NCI-H2171 treated with DMSO at 0.1 percent for 48 hours (cell line): ENCODE measurements at regions not wholly inside any gene's neighbourhood (a gene's known extent, or its start where the extent isn't known, plus 50 kb on each side); places are given as distances from the start of the nearest gene placed in this dataset.
A peak's percentile ranks its signal among the peaks of the same experiment; 100 is the strongest.
"Not testable (repeated sequence)": the region's sequence is repeated elsewhere in the genome, so short reads cannot be mapped to it uniquely, and the experiment has no call there.

ENCODE experiments used
- DNase-seq: peaks from one replicate; lab custom pipeline; 2025; lab: John Stamatoyannopoulos, UW

- no peak for DNase-seq
Observed at GRCh38 chr15:79756365-79756764, 140.4 kb downstream of the MTHFS start.

DNA sequence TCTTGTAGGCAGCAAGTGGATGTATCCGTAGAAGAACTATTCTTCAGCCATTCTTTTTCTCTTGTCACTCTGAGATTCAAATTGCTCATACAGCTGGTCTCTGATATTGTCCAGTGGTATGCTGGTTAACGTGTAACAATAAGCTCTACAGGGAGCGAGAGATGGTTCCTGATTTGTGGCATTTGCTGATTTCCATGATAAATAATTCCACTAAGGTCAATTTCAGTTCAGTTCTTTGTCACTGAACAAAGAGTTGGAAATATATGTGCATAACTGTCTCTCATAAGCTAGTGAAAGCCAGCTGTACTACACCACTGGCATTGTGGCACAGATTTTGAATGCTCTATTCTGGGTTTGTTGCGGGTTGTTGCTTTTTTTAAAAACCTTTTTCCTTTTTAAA, 131.7 kb downstream of the MTHFS start:
- DNase-seq, result no peak

DNA sequence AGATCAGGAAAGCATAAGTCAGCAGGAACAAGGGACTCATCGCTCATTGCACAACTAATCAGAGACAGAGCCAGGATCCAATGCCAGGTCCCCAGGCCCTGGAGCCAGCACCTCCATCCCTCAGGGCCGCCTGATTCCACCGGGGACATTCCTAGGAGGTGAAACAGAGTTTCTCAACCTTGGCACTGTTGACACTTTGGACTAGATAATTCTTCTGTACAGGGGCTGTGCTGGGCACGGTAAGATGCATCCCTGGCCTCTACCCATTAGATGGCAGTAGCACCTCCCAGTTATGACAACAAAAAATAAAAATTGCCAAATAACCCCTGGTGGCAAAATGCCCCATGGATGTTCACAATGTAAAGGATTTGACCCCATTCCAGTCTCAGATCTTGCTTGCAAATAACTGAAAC, 127.7 kb downstream of the MTHFS start:
- DNase-seq, result no peak

DNA sequence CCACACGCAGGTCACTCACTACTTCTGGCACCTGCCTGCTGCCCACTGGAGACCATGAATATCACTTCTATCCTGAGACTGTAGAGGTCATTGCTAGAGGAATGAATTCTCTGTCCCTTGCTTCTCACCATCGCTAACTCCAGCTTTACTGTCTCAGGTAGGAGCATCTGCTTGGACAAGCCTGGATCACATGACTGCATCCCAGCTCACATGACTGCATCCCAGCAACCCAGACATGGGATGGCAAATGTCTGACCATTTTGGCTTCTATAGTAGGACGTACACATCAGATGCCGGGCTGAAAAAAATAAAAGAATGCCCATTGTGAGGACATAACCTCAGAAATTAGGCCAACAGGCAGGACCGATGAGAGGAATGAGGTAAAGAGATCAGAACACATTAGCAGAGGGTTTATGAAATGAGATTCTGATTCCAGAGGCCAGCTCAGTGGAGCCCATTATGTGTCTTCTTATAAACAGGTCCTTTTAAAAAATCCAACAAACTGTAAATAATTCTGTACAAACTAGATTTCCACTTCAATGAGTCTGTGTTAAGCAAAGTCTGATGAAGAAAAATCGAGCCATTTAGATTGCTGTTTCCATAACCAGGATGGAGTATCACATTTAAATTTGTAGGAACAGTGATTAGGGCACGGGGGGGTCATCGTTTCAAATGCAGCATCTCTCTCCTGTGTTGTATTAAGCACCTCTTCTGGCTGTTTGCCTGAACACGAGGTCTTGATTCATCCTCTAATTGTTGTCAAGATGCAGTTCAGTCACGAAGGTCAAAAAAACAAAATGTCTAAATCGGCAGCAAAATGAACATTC, 126.7 kb downstream of the MTHFS start:
- DNase-seq, result peak; percentile 1

DNA sequence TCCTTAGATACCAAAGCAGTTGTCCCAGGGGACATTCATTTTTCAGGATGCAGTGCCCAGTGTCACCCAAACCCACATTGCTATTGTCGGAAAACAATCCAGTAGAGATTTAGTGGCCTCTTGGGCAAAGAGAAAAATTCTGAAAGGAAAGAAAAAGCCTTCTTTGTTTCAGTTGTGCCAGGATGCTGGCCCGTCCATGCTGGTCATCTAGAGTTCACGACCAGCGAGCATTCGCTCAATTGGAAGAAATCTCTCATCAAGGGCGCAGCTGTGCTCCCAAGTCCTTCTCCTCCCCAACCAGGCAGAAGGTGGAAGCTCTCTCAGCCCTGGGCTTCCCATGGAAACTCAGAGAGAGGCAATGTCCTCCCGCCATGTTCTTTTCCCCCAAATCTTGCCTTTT, 123.7 kb downstream of the MTHFS start:
- no peak for DNase-seq

DNA sequence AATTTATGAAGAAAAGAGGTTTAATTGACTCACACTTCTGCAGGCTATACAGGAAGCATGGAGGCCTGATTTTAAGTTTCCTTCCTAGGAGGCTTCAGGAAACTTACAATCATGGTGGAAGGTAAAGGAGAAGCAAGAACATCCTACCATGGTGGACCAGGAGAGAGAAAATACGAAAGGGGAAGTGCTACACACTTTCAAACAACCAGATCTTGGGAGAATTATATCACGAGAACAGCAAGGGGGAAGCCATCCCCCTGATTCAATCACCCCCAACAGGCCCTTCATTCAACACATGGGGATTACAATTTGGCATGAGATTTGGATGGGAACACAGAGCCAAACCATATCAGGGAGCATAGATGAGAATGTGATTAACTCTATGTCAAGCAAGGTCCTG, 121.0 kb downstream of the MTHFS start:
- DNase-seq, result no peak

DNA sequence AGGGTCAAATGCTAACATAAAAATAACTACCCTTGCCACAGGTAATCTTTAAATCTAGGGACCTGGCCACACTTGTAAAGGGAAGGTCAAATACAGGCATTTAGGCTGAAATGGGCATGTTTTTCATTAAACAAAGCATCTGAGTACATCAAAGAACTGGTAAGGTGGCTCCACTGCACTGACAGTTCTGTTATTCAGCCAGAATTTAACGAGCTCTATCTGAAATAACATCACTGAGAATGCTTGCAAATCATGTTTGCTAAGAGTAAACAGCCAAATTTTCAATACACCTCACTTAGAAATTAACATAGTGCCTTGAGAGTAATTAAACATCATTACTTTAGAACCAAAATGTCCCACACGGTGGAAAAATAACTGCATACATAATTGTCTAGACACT, 118.9 kb downstream of the MTHFS start:
- DNase-seq, result no peak

GRCh38 chr15:79778378-79778990, 118.3 kb downstream of the MTHFS start:
- DNase-seq, result no peak

- no peak for DNase-seq
Observed at GRCh38 chr15:79779746-79780145, 117.1 kb downstream of the MTHFS start.

GRCh38 chr15:79782307-79782706, 114.5 kb downstream of the MTHFS start:
- not testable (repeated sequence) for DNase-seq
